H1 (cell line): ENCODE measurements at regions not wholly inside any gene's neighbourhood (a gene's known extent, or its start where the extent isn't known, plus 50 kb on each side); places are given as distances from the start of the nearest gene placed in this dataset.

Experiments
- KDM1A ChIP-seq: fragments of 200-600, 300-600 bp; sonication (generic); IDR thresholded peaks from 2 replicates; pipeline ENCODE4 v1.7.1; 2016; ENCODE audit warnings: mild to moderate bottlenecking, low read length, borderline replicate concordance
- PHF8 ChIP-seq: fragments of 200-600 bp; sonication (generic); conservative IDR thresholded peaks from 2 replicates; pipeline ENCODE4 v1.7.1; 2012; ENCODE audit warnings: low read depth, mild to moderate bottlenecking, inconsistent platforms, low read length, moderate library complexity
- POLR2A ChIP-seq, 2 experiments: IDR thresholded peaks; 1 replicate in 1 of 2; 2 replicates in 1 of 2; pipeline ENCODE4 v1.6.1; 2011; ENCODE audit warnings: low read depth in 2 of 2, low read length in 2 of 2, mild to moderate bottlenecking in 2 of 2; ENCODE audit errors: control extremely low read depth in 1 of 2
- TF ChIP-seq, protein P1 (sequence below), 3 experiments: IDR thresholded peaks; 1 replicate in 2 of 3; 2 replicates in 1 of 3; pipeline versions ENCODE4 v1.5.1 to v1.6.1; 2011; ENCODE audit warnings: low read length in 3 of 3, mild to moderate bottlenecking in 3 of 3, inconsistent platforms in 2 of 3, low read depth in 1 of 3, moderate library complexity in 1 of 3; ENCODE audit not compliant: insufficient read depth in 1 of 3; ENCODE audit errors: control extremely low read depth in 1 of 3

DNA sequence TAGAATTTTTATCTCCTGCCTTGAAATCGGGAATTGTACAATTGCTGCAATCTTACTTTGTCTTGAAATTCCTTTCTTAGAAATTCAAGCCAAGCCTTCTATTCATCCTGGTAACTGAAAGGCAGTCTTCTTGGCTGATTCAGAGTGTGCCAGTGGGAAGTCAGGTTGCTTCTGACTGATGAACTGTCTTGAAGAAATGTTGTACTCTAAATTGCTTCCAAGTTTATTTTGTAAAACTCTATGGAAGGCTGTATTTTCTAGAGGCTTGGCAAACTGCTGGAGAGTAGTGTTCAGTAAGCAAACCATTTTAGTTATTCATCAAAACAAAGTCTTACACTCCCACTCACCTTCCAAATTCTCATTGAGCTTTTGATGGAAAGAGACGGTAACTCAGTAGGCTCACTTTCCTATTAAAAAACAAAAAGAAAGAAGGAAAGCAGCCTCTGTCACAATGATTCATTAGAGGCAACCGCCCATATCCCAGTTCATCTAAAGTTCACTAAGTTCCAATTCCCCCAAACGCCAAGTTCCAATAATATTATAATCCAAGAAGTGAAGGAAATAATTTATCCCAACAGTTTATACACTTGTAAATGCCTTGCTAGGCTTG is 187.9 kb upstream of the MALRD1 start:
- TF ChIP-seq KDM1A (no peak), PHF8 (no peak), POLR2A (IDR thresholded peaks at IDR 0.05; ENCODE audit: control extremely low read depth in 1 of 2, low read depth in 2 of 2, low read length in 2 of 2) (no peak)
- TF ChIP-seq, protein P1, sequence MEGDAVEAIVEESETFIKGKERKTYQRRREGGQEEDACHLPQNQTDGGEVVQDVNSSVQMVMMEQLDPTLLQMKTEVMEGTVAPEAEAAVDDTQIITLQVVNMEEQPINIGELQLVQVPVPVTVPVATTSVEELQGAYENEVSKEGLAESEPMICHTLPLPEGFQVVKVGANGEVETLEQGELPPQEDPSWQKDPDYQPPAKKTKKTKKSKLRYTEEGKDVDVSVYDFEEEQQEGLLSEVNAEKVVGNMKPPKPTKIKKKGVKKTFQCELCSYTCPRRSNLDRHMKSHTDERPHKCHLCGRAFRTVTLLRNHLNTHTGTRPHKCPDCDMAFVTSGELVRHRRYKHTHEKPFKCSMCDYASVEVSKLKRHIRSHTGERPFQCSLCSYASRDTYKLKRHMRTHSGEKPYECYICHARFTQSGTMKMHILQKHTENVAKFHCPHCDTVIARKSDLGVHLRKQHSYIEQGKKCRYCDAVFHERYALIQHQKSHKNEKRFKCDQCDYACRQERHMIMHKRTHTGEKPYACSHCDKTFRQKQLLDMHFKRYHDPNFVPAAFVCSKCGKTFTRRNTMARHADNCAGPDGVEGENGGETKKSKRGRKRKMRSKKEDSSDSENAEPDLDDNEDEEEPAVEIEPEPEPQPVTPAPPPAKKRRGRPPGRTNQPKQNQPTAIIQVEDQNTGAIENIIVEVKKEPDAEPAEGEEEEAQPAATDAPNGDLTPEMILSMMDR (IDR thresholded peaks at IDR 0.05; ENCODE audit: control extremely low read depth in 1 of 3, insufficient read depth in 1 of 3, low read depth in 1 of 3, low read length in 3 of 3), result no peak
